Central memory CD8-positive, alpha-beta T cell (primary cell): ENCODE measurements at regions not wholly inside any gene's neighbourhood (a gene's known extent, or its start where the extent isn't known, plus 50 kb on each side); places are given as distances from the start of the nearest gene placed in this dataset.

Experiments used
- ATAC-seq: fragments of 150-1000 bp; cut with Tn5 transposase; replicated peaks from 2 replicates; pipeline ENCODE4 v1.10.0; 2022; ENCODE audit warnings: mild to moderate bottlenecking, moderate FRiP score, moderate number of reproducible peaks; ENCODE audit not compliant: poor library complexity, severe bottlenecking; ENCODE audit errors: extremely low read depth
- DNase-seq, 2 donors: peaks; one replicate each; pipeline ENCODE4 v3.0.0; 2021; ENCODE audit warnings: low spot score in 2 of 2
- H3K27ac Mint-ChIP-seq: one replicate; pipeline ENCODE4 v1.8.0; 2022; ENCODE audit warnings: low read depth, mild to moderate bottlenecking, moderate library complexity, mixed read lengths
- H3K27me3 Mint-ChIP-seq: one replicate; pipeline ENCODE4 v1.8.0; 2022; ENCODE audit warnings: mixed read lengths
- H3K36me3 Mint-ChIP-seq: one replicate; pipeline ENCODE4 v1.8.0; 2022; ENCODE audit warnings: mild to moderate bottlenecking, moderate library complexity, mixed read lengths; ENCODE audit not compliant: insufficient read depth
- H3K4me1 Mint-ChIP-seq: one replicate; pipeline ENCODE4 v1.8.0; 2022; ENCODE audit warnings: mixed read lengths
- H3K4me3 Mint-ChIP-seq: one replicate; pipeline ENCODE4 v1.8.0; 2022; ENCODE audit warnings: mild to moderate bottlenecking, moderate library complexity, mixed read lengths
- H3K9me3 Mint-ChIP-seq: one replicate; pipeline ENCODE4 v1.8.0; 2022; ENCODE audit warnings: mixed read lengths

DNA sequence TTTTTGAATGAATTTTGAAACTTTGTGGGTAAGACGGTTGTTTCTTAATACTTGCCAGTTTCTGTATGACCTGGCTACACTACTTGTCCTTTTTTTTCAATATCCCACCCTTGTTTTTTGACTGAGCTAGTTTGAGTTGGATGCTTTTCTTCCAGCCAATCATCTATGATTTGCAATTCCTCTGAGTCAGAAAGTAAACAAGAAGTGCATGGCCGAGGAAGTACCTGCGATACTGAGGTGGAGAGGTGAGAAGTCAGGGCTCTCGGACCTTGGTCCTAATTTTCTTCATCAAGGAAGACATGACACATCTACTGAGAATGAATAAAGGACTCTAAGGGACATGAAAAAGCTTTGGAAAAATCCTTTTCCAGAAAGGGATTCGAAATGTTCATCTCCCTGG is 185.7 kb downstream of the LINC00237 start:
- no peak for ATAC-seq
- Mint-ChIP-seq H3K4me1 (no peaks in the 10 kb centered on the region), H3K4me3 (no peak overlapping the region)

GRCh38 chr20:20915844-20916243 is 190.3 kb downstream of the LINC00237 start:
- Mint-ChIP-seq H3K27me3 (peaks cover 65% of the 10 kb centered on the region), H3K4me3 (no peak overlapping the region), H3K36me3 (no peaks in the 10 kb centered on the region), H3K9me3 (peaks cover 12% of the 10 kb centered on the region), H3K4me1 (no peaks in the 10 kb centered on the region), H3K27ac (no peak overlapping the region)
- no peak for DNase-seq
- no peak for ATAC-seq

More for the DNA sequence above, 185.7 kb downstream of the LINC00237 start:
- Mint-ChIP-seq H3K36me3 (no peaks in the 10 kb centered on the region), H3K9me3 (peaks cover 12% of the 10 kb centered on the region), H3K27me3 (peaks cover 75% of the 10 kb centered on the region), H3K27ac (no peak overlapping the region)
- no peak for DNase-seq

- Mint-ChIP-seq H3K36me3 (no peaks in the 10 kb centered on the region), H3K9me3 (no peaks in the 10 kb centered on the region), H3K4me1 (no peaks in the 10 kb centered on the region), H3K4me3 (no peak overlapping the region), H3K27me3 (peaks cover 36% of the 10 kb centered on the region), H3K27ac (no peak overlapping the region)
- no peak for ATAC-seq
- DNase-seq: no peak
Observed at GRCh38 chr20:20904501-20904831, 192.0 kb upstream of the RALGAPA2 start.

DNA sequence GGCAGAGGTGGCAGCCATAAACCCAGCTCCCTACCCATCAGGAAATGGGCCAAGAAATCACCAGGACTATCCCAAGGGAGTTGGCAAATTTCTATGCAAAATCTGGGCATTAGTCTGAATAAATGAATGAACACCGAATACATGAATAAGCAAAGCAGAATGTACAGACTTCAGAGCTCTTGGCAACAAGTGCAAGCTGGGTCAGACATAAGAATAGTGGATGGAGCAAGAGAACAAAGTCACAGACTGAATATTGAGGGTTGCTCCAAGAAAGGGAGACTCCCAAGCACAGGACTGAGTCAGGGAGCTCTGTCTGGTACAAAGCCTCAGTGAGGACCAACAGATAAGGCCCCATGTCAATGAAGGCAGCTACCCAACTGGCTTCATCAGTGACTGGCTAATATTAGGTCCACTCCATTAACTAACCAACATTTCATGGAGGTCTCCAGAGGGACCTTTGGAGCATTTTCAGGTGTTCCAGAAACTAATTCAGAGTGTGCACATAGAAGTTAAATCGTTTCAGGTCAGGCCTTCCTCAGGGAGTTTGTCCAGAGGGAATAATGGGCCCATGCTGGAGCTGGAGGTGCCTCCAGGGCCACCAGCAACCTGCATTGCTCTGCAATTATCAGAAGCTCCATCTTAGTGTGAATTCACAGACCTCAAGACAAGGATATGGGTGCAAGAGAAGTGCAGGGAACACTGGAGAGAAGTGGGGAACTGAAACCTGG is 191.5 kb upstream of the RALGAPA2 start:
- DNase-seq: no peak
- Mint-ChIP-seq H3K9me3 (no peaks in the 10 kb centered on the region), H3K4me3 (no peak overlapping the region), H3K27me3 (peaks cover 31% of the 10 kb centered on the region), H3K4me1 (no peaks in the 10 kb centered on the region), H3K27ac (no peak overlapping the region), H3K36me3 (no peaks in the 10 kb centered on the region)
- no peak for ATAC-seq

DNA sequence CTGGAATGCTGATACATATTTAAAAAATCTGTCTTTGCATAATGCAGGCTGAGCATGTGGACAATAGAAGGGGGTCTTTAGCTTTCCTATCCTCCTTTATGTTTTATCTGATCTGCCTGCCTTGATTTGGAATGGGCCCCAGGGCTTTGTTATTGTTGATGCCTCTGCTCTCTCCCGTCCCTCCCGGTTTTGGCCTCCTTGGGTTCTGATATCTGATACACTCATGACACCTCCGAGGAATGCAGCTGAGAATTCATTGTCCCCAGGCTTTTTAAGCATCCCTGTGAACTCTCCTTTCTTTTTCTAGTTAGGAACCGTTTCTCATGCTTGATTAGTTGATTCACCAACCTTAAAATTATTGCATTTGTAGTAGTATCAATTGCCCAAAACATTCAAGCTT is 185.5 kb upstream of the RALGAPA2 start:
- ATAC-seq: no peak
- H3K4me3 Mint-ChIP-seq: no peak overlapping the region
- no peaks in the 10 kb centered on the region for H3K36me3 Mint-ChIP-seq
- DNase-seq: no peak
- H3K4me1 Mint-ChIP-seq: no peaks in the 10 kb centered on the region
- no peaks in the 10 kb centered on the region for H3K9me3 Mint-ChIP-seq
- peaks cover 44% of the 10 kb centered on the region for H3K27me3 Mint-ChIP-seq
- H3K27ac Mint-ChIP-seq: no peak overlapping the region

DNA sequence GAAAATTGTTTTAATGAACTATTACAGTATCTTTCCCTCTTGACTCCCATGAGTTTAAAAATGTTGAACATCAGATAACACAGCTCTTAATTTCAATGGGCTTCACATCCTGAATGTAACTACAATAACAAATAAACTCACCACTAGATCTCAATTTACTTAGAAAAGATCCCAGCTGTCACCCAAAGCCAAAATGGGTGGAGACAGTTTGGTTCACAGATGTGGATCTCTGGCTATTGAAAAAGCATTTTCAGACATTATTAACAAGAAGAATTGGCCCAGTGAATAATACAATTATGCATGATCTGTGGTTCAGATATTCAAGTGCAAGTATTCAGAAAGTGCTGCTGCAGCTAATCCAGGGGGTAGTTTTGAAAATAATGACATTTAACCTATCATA is 184.7 kb upstream of the RALGAPA2 start:
- Mint-ChIP-seq H3K27ac (no peak overlapping the region), H3K4me3 (no peak overlapping the region), H3K36me3 (no peaks in the 10 kb centered on the region), H3K4me1 (no peaks in the 10 kb centered on the region), H3K27me3 (peaks cover 50% of the 10 kb centered on the region), H3K9me3 (no peaks in the 10 kb centered on the region)
- no peak for ATAC-seq
- DNase-seq: no peak

GRCh38 chr20:20896606-20897005 is 184.2 kb upstream of the RALGAPA2 start:
- no peaks in the 10 kb centered on the region for H3K9me3 Mint-ChIP-seq
- peaks cover 50% of the 10 kb centered on the region for H3K27me3 Mint-ChIP-seq
- DNase-seq: no peak
- H3K27ac Mint-ChIP-seq: no peak overlapping the region
- ATAC-seq: no peak
- H3K4me3 Mint-ChIP-seq: no peak overlapping the region
- H3K36me3 Mint-ChIP-seq: no peaks in the 10 kb centered on the region
- H3K4me1 Mint-ChIP-seq: no peaks in the 10 kb centered on the region

DNA sequence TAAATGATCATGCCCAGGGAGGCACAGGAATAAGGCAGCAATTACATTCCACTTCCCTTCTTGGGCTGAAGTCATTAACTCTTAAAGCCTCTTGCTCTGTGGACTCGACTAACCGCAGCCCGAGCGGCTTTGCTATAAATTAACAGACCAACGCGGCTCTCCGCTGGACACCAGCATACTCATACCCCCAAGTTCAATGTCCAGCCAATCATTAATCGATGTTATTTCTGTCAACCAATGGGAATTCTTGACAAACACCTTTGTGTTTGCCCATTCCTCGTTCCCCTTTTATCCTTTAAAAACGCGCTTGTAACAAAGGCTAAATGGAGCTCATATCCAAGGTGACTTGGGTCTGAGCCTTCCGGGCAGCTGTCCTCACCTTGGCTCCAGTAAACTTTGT is 183.1 kb upstream of the RALGAPA2 start:
- no peak overlapping the region for H3K27ac Mint-ChIP-seq
- peaks cover 49% of the 10 kb centered on the region for H3K27me3 Mint-ChIP-seq
- ATAC-seq: no peak
- no peak for DNase-seq
- H3K4me3 Mint-ChIP-seq: no peak overlapping the region
- no peaks in the 10 kb centered on the region for H3K4me1 Mint-ChIP-seq
- no peaks in the 10 kb centered on the region for H3K36me3 Mint-ChIP-seq
- H3K9me3 Mint-ChIP-seq: no peaks in the 10 kb centered on the region

GRCh38 chr20:20894753-20895152 is 182.3 kb upstream of the RALGAPA2 start:
- ATAC-seq: no peak

DNA sequence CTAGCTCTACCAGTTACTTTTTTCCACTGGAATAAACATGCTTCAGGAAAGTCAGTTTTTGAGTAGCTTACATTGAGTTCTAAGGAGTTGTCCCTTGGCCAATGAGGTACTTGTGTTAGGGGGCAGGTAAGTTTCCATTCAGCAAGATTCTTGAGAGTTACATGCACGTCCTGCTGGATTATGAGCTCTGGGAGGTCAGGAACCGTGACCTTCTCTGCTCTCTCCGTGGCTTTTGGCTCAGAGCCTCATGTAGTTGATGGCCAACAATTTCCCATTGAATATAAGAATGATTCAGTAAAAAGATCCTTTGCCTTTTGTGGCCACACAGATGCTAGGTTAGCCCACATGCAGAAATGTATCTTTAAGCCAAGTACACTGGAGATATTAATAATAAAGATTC is 181.8 kb upstream of the RALGAPA2 start:
- Mint-ChIP-seq H3K4me1 (no peaks in the 10 kb centered on the region), H3K27ac (no peak overlapping the region), H3K4me3 (no peak overlapping the region), H3K36me3 (no peaks in the 10 kb centered on the region), H3K9me3 (no peaks in the 10 kb centered on the region), H3K27me3 (peaks cover 53% of the 10 kb centered on the region)
- no peak for DNase-seq
- no peak for ATAC-seq

More at GRCh38 chr20:20894753-20895152, 182.3 kb upstream of the RALGAPA2 start:
- Mint-ChIP-seq H3K36me3 (no peaks in the 10 kb centered on the region), H3K4me1 (no peaks in the 10 kb centered on the region), H3K27ac (no peak overlapping the region), H3K4me3 (no peak overlapping the region), H3K9me3 (no peaks in the 10 kb centered on the region), H3K27me3 (peaks cover 49% of the 10 kb centered on the region)
- DNase-seq: no peak

GRCh38 chr20:20892328-20892727 is 179.9 kb upstream of the RALGAPA2 start:
- H3K27me3 Mint-ChIP-seq: peaks cover 63% of the 10 kb centered on the region
- H3K27ac Mint-ChIP-seq: no peak overlapping the region
- no peaks in the 10 kb centered on the region for H3K36me3 Mint-ChIP-seq
- H3K9me3 Mint-ChIP-seq: no peaks in the 10 kb centered on the region
- DNase-seq (no peak), ATAC-seq (no peak)
- no peak overlapping the region for H3K4me3 Mint-ChIP-seq
- H3K4me1 Mint-ChIP-seq: no peaks in the 10 kb centered on the region

DNA sequence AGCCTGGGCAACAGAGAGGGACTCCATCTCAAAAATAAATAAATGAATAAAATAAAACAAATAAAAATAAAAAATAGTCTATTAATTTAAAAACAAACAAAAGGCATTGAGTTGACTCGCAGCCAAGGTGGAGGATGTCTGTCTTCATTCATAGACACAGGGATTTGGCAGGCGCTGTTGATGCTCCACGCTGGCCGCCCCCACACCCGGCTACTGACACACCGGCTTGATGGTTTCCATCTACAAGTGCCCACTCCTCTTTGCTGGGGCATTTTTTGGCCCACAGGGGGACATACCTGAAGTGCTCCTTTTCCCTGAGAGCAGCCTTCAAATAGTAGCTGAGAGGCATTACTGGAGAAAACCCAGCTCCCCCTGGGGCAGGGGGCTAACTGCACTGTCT is 178.3 kb upstream of the RALGAPA2 start:
- Mint-ChIP-seq H3K27me3 (peaks cover 63% of the 10 kb centered on the region), H3K4me3 (no peak overlapping the region), H3K9me3 (no peaks in the 10 kb centered on the region), H3K4me1 (no peaks in the 10 kb centered on the region), H3K27ac (no peak overlapping the region), H3K36me3 (no peaks in the 10 kb centered on the region)
- ATAC-seq (no peak), DNase-seq (no peak)

- Mint-ChIP-seq H3K27ac (no peak overlapping the region), H3K27me3 (peaks cover 59% of the 10 kb centered on the region), H3K9me3 (no peaks in the 10 kb centered on the region), H3K4me1 (no peaks in the 10 kb centered on the region), H3K36me3 (no peaks in the 10 kb centered on the region), H3K4me3 (no peak overlapping the region)
- DNase-seq: no peak
- ATAC-seq: no peak
Observed at GRCh38 chr20:20888936-20889335, 176.5 kb upstream of the RALGAPA2 start.
